Fibroblast of mammary gland (primary cell): ENCODE measurements at regions not wholly inside any gene's neighbourhood (a gene's known extent, or its start where the extent isn't known, plus 50 kb on each side); places are given as distances from the start of the nearest gene placed in this dataset.

Experiments
- DNase-seq: peaks from one replicate; pipeline ENCODE4 v3.0.0-alpha.2; 2010; ENCODE audit warnings: low read depth
- H3K4me3 ChIP-seq: 2 replicates; pipeline ENCODE4 v1.5.1; 2011; ENCODE audit warnings: low read depth, mild to moderate bottlenecking, low read length, moderate library complexity; ENCODE audit not compliant: control insufficient read depth
- CTCF ChIP-seq: conservative IDR thresholded peaks from 2 replicates; pipeline ENCODE4 v1.5.1; 2011; ENCODE audit warnings: low read depth, low read length, inconsistent platforms; ENCODE audit not compliant: control insufficient read depth, insufficient read depth

DNA sequence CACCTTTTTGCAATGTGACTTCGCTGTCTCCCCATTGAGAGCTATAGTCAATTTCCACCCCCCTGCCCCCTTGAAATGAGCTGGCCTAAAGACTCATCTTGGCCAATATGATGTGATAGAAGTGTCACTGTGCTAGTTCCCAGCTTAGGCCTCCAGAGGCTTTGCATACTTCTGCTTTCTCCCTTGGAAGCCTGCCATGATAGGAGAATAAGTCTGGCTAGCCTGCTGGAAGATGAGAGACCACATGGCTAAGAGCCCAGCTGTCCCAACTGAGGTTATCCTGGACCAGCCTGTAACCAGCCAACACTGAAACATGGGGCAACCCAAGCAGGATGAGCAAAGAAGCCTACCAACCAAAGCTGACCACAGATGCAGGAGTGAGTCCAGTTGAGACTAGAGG lies 196.9 kb downstream of the GRIN2B start:
- no peak for TF ChIP-seq CTCF
- no peak overlapping the region for H3K4me3 ChIP-seq
- DNase-seq = no peak

DNA sequence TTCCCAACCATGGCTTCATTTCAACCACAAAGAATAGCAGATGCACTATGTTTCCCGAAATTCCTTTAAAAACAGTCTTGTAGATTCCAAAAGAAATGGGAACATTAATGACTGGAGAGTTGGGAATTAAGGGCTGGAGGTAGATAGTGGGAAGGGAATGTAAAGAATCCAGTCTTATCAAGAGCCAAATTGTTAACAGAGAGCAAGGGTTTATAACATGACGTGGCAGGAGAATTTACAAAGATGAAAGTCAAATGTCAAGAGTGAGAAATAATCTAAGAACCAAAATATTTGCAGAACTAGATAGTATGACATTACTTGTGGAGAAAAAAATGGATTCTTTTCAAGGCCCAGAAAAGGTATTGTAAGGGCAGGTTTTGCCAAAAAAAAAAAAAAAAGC lies 200.9 kb downstream of the GRIN2B start:
- no peak for DNase-seq
- TF ChIP-seq CTCF = no peak
- no peak overlapping the region for H3K4me3 ChIP-seq

DNA sequence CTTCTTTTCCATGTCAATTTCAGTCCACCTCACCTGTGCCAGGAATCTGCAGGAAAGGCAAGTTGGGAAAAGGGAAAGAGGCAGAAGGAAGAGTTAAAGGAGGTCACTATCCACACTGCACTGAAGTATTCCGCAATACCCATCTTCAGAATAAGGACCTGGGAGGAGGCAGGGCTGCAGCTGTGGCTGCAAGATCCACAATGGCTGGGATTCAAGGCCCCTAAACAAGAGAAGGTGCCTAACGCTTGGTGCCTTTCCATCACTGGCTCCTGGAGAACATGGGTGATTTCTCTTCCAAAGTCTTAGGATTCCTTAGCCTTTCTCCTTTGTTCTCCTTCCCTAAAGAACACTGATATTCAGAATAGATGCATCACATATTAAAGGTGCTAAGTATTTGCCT lies 204.0 kb downstream of the GRIN2B start:
- H3K4me3 ChIP-seq = no peak overlapping the region
- no peak for TF ChIP-seq CTCF

GRCh38 chr12:13772264-13772663 lies 209.1 kb downstream of the GRIN2B start:
- no peak for DNase-seq
- no peak for TF ChIP-seq CTCF
- no peak overlapping the region for H3K4me3 ChIP-seq

More for the DNA sequence above, 204.0 kb downstream of the GRIN2B start:
- no peak for DNase-seq

DNA sequence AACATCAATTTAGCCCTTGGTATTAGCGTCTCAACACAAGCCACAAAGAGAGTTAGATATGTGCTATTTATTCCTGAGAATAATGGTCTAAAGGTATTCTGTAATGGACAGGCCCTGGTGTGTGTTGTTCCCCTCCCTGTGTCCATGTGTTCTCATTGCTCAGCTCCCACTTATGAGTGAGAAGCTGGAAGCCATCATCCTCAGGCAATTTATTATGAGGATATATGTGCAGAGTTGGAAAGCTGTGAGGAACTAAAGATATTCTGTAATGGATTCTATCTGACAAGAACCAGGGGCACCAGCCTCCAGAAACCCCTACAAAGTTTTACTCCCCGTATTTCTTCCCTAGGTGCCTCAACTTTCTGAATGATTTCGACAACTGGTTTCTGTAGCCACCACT lies 210.8 kb downstream of the GRIN2B start:
- no peak overlapping the region for H3K4me3 ChIP-seq
- no peak for DNase-seq
- no peak for TF ChIP-seq CTCF

GRCh38 chr12:13769966-13770365 lies 211.4 kb downstream of the GRIN2B start:
- no peak for TF ChIP-seq CTCF
- no peak for DNase-seq
- H3K4me3 ChIP-seq = no peak overlapping the region

- no peak for DNase-seq
- TF ChIP-seq CTCF = no peak
- H3K4me3 ChIP-seq = no peak overlapping the region
These were observed 212.1 kb downstream of the GRIN2B start for GRCh38 chr12:13769273-13769672.
